BE2C (cell line): ENCODE measurements at regions not wholly inside any gene's neighbourhood (a gene's known extent, or its start where the extent isn't known, plus 50 kb on each side); places are given as distances from the start of the nearest gene placed in this dataset.

Experiments used
- DNase-seq: peaks from one replicate; pipeline ENCODE4 v3.0.0-alpha.2; 2020
- H3K27me3 ChIP-seq: fragments of 250-450 bp; sonication (Bioruptor Pico); 2 replicates; pipeline ENCODE4 v1.5.1; 2020; ENCODE audit warnings: mild to moderate bottlenecking
- H3K36me3 ChIP-seq: fragments of 250-450 bp; sonication (Bioruptor Pico); 2 replicates; pipeline ENCODE4 v1.5.1; 2020; ENCODE audit warnings: mild to moderate bottlenecking
- H3K4me1 ChIP-seq: fragments of 250-450 bp; sonication (Bioruptor Pico); 2 replicates; pipeline ENCODE4 v1.5.1; 2020
- H3K4me3 ChIP-seq: 2 replicates; pipeline ENCODE4 v1.5.1; 2011; ENCODE audit warnings: low read depth, low read length
- H3K9me3 ChIP-seq: fragments of 250-450 bp; sonication (Bioruptor Pico); 2 replicates; pipeline ENCODE4 v1.5.1; 2020
- CTCF ChIP-seq: IDR thresholded peaks from 2 replicates; pipeline ENCODE4 v1.5.1; 2012; ENCODE audit warnings: mild to moderate bottlenecking, low read depth, low read length

- no peaks in the 10 kb centered on the region for H3K9me3 ChIP-seq
- no peaks in the 10 kb centered on the region for H3K27me3 ChIP-seq
- no peaks in the 10 kb centered on the region for H3K36me3 ChIP-seq
- DNase-seq, result no peak
- no peaks in the 10 kb centered on the region for H3K4me1 ChIP-seq
- no peak overlapping the region for H3K4me3 ChIP-seq
- TF ChIP-seq CTCF, result no peak
Measured at GRCh38 chr19:31510635-31511034, 161.4 kb upstream of the TSHZ3 start.

GRCh38 chr19:31511098-31511497, 161.9 kb upstream of the TSHZ3 start:
- H3K27me3 ChIP-seq, result no peaks in the 10 kb centered on the region
- no peak for TF ChIP-seq CTCF
- DNase-seq, result no peak
- no peak overlapping the region for H3K4me3 ChIP-seq
- no peaks in the 10 kb centered on the region for H3K36me3 ChIP-seq
- H3K9me3 ChIP-seq, result no peaks in the 10 kb centered on the region
- no peaks in the 10 kb centered on the region for H3K4me1 ChIP-seq

DNA sequence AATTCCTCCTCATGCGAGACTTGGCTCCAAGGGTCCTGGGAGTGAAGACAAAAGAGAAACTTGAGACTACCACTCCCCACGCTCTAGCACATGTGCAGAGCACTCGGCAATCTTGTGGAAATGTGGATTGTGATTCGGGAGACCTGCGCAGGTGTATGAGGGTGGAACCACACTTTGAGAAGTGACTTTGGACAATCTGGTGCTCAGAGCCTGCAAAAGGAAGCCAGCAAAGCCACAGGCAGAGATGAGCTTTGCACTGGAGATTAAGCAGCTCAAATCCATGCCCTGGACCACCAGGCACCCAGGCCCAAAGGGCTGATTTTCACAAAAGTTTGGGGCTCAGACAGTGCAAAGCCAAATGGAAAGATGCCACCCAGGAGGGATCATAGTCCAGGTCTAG, 162.5 kb upstream of the TSHZ3 start:
- Histone ChIP-seq H3K36me3 (no peaks in the 10 kb centered on the region), H3K9me3 (no peaks in the 10 kb centered on the region), H3K27me3 (no peaks in the 10 kb centered on the region), H3K4me1 (no peaks in the 10 kb centered on the region), H3K4me3 (no peak overlapping the region)
- TF ChIP-seq CTCF, result no peak
- no peak for DNase-seq

- Histone ChIP-seq H3K36me3 (no peaks in the 10 kb centered on the region), H3K27me3 (no peaks in the 10 kb centered on the region), H3K9me3 (no peaks in the 10 kb centered on the region), H3K4me1 (no peaks in the 10 kb centered on the region), H3K4me3 (no peak overlapping the region)
- no peak for TF ChIP-seq CTCF
- no peak for DNase-seq
Measured at GRCh38 chr19:31512181-31512970, 163.1 kb upstream of the TSHZ3 start.

- H3K4me3 ChIP-seq, result no peak overlapping the region
- no peaks in the 10 kb centered on the region for H3K9me3 ChIP-seq
- H3K36me3 ChIP-seq, result no peaks in the 10 kb centered on the region
- no peaks in the 10 kb centered on the region for H3K4me1 ChIP-seq
- TF ChIP-seq CTCF, result no peak
- no peaks in the 10 kb centered on the region for H3K27me3 ChIP-seq
- no peak for DNase-seq
Measured at GRCh38 chr19:31513841-31514240, 164.6 kb upstream of the TSHZ3 start.

DNA sequence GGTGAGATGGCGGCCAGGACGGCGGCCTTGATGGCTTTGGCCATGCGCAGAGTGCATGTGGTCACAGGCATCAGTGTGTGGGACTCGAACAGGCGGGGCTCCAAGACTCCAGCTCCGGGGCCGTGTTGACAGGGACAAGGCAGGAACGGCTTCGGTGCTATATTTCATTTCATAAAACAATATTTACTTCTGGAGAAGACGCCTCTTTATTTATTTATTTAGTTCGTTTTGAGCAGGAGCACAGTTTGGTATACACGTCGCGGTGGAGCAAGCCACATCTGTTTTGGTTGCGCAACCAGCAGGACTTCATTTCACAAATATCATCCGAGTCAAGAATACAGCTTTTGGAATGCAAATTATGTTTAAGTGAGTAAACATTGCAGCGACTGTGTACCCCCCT, 166.7 kb upstream of the TSHZ3 start:
- no peak for TF ChIP-seq CTCF
- no peak for DNase-seq
- Histone ChIP-seq H3K4me1 (no peaks in the 10 kb centered on the region), H3K9me3 (no peaks in the 10 kb centered on the region), H3K4me3 (no peak overlapping the region), H3K36me3 (no peaks in the 10 kb centered on the region), H3K27me3 (no peaks in the 10 kb centered on the region)
